WTC11 (cell line): ENCODE measurements at regions not wholly inside any gene's neighbourhood (a gene's known extent, or its start where the extent isn't known, plus 50 kb on each side); places are given as distances from the start of the nearest gene placed in this dataset.

ENCODE experiments used
- ATAC-seq: fragments of 200-7000 bp; cut with Tn5 transposase; 2 replicates; pipeline ENCODE4 v1.10.0; 2021; ENCODE audit warnings: mild to moderate bottlenecking, moderate library complexity
- CTCF ChIA-PET: fragments of 300-600 bp; sonication (Branson Sonifier 250); formaldehyde crosslinking; loops from one replicate; lab custom pipeline; 2021; ENCODE audit warnings: antibody characterized with exemption; lab: Charles Lee
- POLR2A ChIA-PET: fragments of 350-600 bp; sonication (Branson Sonifier 250); formaldehyde crosslinking; loops from one replicate; lab custom pipeline; 2021; ENCODE audit warnings: antibody characterized with exemption; lab: Charles Lee
- DNase-seq: peaks from one replicate; pipeline ENCODE4 v3.0.0; 2021; ENCODE audit warnings: low spot score
- H3K27ac Mint-ChIP-seq: 2 replicates; pipeline ENCODE4 v1.8.0; 2021; ENCODE audit warnings: mixed read lengths
- H3K27me3 Mint-ChIP-seq: 2 replicates; pipeline ENCODE4 v1.8.0; 2021; ENCODE audit warnings: low read depth, mild to moderate bottlenecking, moderate library complexity, mixed read lengths
- H3K36me3 Mint-ChIP-seq: 2 replicates; pipeline ENCODE4 v1.8.0; 2021; ENCODE audit warnings: mixed read lengths
- H3K4me1 Mint-ChIP-seq: 2 replicates; pipeline ENCODE4 v1.8.0; 2022; ENCODE audit warnings: mixed read lengths
- H3K4me3 Mint-ChIP-seq: 2 replicates; pipeline ENCODE4 v1.8.0; 2021; ENCODE audit warnings: mild to moderate bottlenecking, moderate library complexity, mixed read lengths
- H3K9me3 Mint-ChIP-seq: 2 replicates; pipeline ENCODE4 v1.8.0; 2021; ENCODE audit warnings: mixed read lengths
- CREM ChIP-seq: sonication (generic); formaldehyde crosslinking; IDR thresholded peaks from 2 replicates; pipeline ENCODE4 v1.8.1; 2022; ENCODE audit warnings: mild to moderate bottlenecking, missing genetic modification reagents, moderate library complexity
- ELF4 ChIP-seq: sonication (generic); formaldehyde crosslinking; IDR thresholded peaks from 2 replicates; pipeline ENCODE4 v1.8.1; 2022; ENCODE audit warnings: low read depth, mild to moderate bottlenecking, moderate library complexity, missing genetic modification reagents
- FOXP1 ChIP-seq: sonication (generic); formaldehyde crosslinking; IDR thresholded peaks from 2 replicates; pipeline ENCODE4 v1.8.0; 2022; ENCODE audit warnings: missing genetic modification reagents, mild to moderate bottlenecking, moderate library complexity, borderline replicate concordance
- GRHL2 ChIP-seq: fragments of 250-450 bp; sonication (Bioruptor Pico); IDR thresholded peaks from 2 replicates; pipeline ENCODE4 v1.8.0; 2022; ENCODE audit warnings: mild to moderate bottlenecking, moderate library complexity; ENCODE audit not compliant: insufficient replicate concordance, severe bottlenecking
- NFE2L1 ChIP-seq: sonication (generic); formaldehyde crosslinking; IDR thresholded peaks from 2 replicates; pipeline ENCODE4 v1.8.1; 2023; ENCODE audit warnings: missing genetic modification reagents
- NR3C1 ChIP-seq: sonication (generic); formaldehyde crosslinking; conservative IDR thresholded peaks from 2 replicates; pipeline ENCODE4 v1.8.1; 2023; ENCODE audit warnings: low read depth, mild to moderate bottlenecking, missing genetic modification reagents
- RORB ChIP-seq: fragments of 250-450 bp; sonication (Bioruptor Pico); IDR thresholded peaks from 2 replicates; pipeline ENCODE4 v1.9.0; 2021; ENCODE audit warnings: mild to moderate bottlenecking
- TEAD1 ChIP-seq: sonication (generic); formaldehyde crosslinking; IDR thresholded peaks from 2 replicates; pipeline ENCODE4 v1.8.0; 2022; ENCODE audit warnings: mild to moderate bottlenecking, missing genetic modification reagents
- ZNF121 ChIP-seq: sonication (generic); formaldehyde crosslinking; IDR thresholded peaks from 2 replicates; pipeline ENCODE4 v1.8.0; 2023; ENCODE audit warnings: missing genetic modification reagents
- ZNF138 ChIP-seq: sonication (generic); formaldehyde crosslinking; conservative IDR thresholded peaks from 2 replicates; pipeline ENCODE4 v1.8.1; 2022; ENCODE audit warnings: mild to moderate bottlenecking, moderate library complexity, missing genetic modification reagents
- TF ChIP-seq, protein P1 (sequence below): sonication (generic); formaldehyde crosslinking; IDR thresholded peaks from 2 replicates; pipeline ENCODE4 v1.8.0; 2022; ENCODE audit warnings: missing genetic modification reagents
- TF ChIP-seq, protein P2 (sequence below): sonication (generic); formaldehyde crosslinking; IDR thresholded peaks from 2 replicates; pipeline ENCODE4 v1.8.1; 2022; ENCODE audit warnings: missing genetic modification reagents, borderline replicate concordance
- TF ChIP-seq, protein P3 (sequence below): fragments of 250-450 bp; sonication (Bioruptor Pico); IDR thresholded peaks from 2 replicates; pipeline ENCODE4 v2.1.2; 2022; ENCODE audit warnings: mild to moderate bottlenecking, moderate library complexity
- TF ChIP-seq, protein P4 (sequence below): sonication (generic); formaldehyde crosslinking; IDR thresholded peaks from 2 replicates; pipeline ENCODE4 v1.8.1; 2023; ENCODE audit warnings: mild to moderate bottlenecking, missing genetic modification reagents, moderate library complexity
- TF ChIP-seq, protein P5 (sequence below): sonication (generic); formaldehyde crosslinking; IDR thresholded peaks from 2 replicates; pipeline ENCODE4 v1.8.1; 2023; ENCODE audit warnings: mild to moderate bottlenecking, missing genetic modification reagents, moderate library complexity
- TF ChIP-seq, protein P6 (sequence below): sonication (generic); formaldehyde crosslinking; IDR thresholded peaks from 2 replicates; pipeline ENCODE4 v1.8.1; 2022; ENCODE audit warnings: mild to moderate bottlenecking, moderate library complexity, missing genetic modification reagents

DNA sequence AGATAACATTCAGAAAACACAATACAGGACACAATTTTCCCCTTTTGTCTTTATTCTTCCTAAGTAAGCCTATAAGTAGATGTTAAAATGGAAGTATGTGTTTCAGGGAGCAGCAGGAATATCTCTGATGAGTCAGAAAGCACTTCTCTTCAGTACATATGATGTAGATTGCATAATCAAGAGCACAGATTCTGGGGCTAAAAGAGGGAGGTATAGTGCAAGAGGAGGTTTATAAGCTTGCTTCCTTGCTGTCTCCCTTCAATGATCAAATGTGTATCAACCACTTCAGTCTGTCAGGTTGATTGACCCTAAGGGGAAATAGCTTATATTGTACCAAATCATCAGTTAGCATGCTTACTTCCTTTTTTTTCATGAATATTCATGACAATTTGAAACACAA lies 822.8 kb downstream of the BRINP3 start (continued):
- TF ChIP-seq, protein P1, sequence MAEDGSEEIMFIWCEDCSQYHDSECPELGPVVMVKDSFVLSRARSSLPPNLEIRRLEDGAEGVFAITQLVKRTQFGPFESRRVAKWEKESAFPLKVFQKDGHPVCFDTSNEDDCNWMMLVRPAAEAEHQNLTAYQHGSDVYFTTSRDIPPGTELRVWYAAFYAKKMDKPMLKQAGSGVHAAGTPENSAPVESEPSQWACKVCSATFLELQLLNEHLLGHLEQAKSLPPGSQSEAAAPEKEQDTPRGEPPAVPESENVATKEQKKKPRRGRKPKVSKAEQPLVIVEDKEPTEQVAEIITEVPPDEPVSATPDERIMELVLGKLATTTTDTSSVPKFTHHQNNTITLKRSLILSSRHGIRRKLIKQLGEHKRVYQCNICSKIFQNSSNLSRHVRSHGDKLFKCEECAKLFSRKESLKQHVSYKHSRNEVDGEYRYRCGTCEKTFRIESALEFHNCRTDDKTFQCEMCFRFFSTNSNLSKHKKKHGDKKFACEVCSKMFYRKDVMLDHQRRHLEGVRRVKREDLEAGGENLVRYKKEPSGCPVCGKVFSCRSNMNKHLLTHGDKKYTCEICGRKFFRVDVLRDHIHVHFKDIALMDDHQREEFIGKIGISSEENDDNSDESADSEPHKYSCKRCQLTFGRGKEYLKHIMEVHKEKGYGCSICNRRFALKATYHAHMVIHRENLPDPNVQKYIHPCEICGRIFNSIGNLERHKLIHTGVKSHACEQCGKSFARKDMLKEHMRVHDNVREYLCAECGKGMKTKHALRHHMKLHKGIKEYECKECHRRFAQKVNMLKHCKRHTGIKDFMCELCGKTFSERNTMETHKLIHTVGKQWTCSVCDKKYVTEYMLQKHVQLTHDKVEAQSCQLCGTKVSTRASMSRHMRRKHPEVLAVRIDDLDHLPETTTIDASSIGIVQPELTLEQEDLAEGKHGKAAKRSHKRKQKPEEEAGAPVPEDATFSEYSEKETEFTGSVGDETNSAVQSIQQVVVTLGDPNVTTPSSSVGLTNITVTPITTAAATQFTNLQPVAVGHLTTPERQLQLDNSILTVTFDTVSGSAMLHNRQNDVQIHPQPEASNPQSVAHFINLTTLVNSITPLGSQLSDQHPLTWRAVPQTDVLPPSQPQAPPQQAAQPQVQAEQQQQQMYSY (CRISPR knock-in tag) = no peak
- TF ChIP-seq ZNF138 = no peak
- TF ChIP-seq TEAD1 (CRISPR knock-in tag) = no peak

DNA sequence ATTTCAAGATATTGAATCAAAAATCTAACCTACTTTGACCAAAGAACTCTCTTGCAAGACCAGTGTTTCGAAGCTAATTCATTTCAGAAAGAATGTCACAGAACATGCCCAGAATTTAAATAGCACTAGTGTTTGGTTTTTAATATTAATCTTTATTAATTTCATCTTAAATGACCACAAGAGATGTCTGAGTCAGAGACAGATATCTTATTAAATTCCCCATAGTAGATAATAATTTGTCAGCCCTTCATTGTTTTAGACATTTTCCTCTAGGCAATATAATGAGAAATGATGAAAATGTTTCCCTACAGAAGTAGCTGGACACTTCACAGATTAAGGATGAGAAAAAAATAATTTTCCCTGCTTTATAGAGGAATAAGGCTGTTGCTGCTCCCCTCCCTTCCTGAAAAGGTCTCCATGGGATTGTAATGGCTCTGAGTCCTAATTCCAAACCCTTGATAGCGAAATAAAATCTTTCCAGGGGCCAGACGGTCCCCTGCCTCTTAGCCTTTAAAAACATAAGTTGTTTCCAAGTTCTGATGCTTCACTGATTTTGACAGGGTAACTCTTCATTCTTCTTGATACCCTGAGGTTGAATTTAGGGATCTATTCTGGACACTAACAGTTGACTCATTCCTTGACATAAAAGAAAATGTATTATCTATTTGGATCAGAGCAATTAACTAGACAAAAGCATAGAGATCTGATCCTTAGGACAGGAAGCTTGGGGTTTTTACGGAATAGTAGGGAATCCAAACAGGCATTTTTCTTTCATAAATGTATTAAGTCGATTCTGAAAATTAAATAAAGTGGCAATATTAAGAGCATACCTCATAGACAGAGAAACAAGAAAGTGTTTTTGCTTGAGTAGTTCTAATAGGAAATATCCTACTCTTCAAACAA lies 820.8 kb downstream of the BRINP3 start:
- DNase-seq (no peak), ATAC-seq (no peak)
- H3K4me1 Mint-ChIP-seq = no peaks in the 10 kb centered on the region
- no peak overlapping the region for H3K27ac Mint-ChIP-seq
- H3K4me3 Mint-ChIP-seq = no peak overlapping the region
- H3K9me3 Mint-ChIP-seq = no peaks in the 10 kb centered on the region
- TF ChIP-seq, protein P2, sequence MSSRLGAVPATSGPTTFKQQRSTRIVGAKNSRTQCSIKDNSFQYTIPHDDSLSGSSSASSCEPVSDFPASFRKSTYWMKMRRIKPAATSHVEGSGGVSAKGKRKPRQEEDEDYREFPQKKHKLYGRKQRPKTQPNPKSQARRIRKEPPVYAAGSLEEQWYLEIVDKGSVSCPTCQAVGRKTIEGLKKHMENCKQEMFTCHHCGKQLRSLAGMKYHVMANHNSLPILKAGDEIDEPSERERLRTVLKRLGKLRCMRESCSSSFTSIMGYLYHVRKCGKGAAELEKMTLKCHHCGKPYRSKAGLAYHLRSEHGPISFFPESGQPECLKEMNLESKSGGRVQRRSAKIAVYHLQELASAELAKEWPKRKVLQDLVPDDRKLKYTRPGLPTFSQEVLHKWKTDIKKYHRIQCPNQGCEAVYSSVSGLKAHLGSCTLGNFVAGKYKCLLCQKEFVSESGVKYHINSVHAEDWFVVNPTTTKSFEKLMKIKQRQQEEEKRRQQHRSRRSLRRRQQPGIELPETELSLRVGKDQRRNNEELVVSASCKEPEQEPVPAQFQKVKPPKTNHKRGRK = no peak
- TF ChIP-seq NFE2L1 (CRISPR knock-in tag) = no peak
- no peak for TF ChIP-seq FOXP1 (CRISPR knock-in tag)
- TF ChIP-seq, protein P3, sequence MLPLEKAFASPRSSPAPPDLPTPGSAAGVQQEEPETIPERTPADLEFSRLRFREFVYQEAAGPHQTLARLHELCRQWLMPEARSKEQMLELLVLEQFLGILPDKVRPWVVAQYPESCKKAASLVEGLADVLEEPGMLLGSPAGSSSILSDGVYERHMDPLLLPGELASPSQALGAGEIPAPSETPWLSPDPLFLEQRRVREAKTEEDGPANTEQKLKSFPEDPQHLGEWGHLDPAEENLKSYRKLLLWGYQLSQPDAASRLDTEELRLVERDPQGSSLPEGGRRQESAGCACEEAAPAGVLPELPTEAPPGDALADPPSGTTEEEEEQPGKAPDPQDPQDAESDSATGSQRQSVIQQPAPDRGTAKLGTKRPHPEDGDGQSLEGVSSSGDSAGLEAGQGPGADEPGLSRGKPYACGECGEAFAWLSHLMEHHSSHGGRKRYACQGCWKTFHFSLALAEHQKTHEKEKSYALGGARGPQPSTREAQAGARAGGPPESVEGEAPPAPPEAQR (CRISPR knock-in tag) = no peak
- TF ChIP-seq, protein P4, sequence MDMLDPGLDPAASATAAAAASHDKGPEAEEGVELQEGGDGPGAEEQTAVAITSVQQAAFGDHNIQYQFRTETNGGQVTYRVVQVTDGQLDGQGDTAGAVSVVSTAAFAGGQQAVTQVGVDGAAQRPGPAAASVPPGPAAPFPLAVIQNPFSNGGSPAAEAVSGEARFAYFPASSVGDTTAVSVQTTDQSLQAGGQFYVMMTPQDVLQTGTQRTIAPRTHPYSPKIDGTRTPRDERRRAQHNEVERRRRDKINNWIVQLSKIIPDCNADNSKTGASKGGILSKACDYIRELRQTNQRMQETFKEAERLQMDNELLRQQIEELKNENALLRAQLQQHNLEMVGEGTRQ = no peak
- TF ChIP-seq, protein P5, sequence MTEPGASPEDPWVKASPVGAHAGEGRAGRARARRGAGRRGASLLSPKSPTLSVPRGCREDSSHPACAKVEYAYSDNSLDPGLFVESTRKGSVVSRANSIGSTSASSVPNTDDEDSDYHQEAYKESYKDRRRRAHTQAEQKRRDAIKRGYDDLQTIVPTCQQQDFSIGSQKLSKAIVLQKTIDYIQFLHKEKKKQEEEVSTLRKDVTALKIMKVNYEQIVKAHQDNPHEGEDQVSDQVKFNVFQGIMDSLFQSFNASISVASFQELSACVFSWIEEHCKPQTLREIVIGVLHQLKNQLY = no peak
- TF ChIP-seq GRHL2 = no peak
- H3K36me3 Mint-ChIP-seq = no peaks in the 10 kb centered on the region
- POLR2A ChIA-PET = no interaction called here
- CTCF ChIA-PET = no interaction called here
- no peaks in the 10 kb centered on the region for H3K27me3 Mint-ChIP-seq

DNA sequence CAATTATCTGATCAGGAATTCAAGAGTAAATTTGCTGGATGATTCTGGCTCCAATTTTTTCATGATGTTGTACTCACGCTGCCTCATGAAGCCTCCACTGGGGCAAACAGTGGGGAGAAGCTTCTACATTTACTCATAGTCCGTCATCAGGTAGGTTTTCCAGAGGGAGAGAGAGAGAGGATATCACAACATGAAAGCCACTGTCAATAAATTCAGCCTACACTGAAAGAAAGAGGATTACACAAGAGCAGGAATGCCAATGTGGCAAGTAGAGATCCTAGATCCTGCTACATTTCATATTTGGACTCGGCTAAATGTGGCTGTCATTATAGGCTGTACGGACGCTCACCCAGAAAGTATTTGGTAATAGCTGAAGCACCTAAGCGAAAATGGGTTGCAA lies 819.9 kb downstream of the BRINP3 start:
- ChIA-PET CTCF (no interaction called here), POLR2A (no interaction called here)
- H3K36me3 Mint-ChIP-seq = no peaks in the 10 kb centered on the region
- H3K27ac Mint-ChIP-seq = no peak overlapping the region
- H3K4me3 Mint-ChIP-seq = no peak overlapping the region
- H3K27me3 Mint-ChIP-seq = no peaks in the 10 kb centered on the region
- ATAC-seq (no peak), DNase-seq (no peak)
- no peaks in the 10 kb centered on the region for H3K9me3 Mint-ChIP-seq
- no peaks in the 10 kb centered on the region for H3K4me1 Mint-ChIP-seq
- TF ChIP-seq, protein P6, sequence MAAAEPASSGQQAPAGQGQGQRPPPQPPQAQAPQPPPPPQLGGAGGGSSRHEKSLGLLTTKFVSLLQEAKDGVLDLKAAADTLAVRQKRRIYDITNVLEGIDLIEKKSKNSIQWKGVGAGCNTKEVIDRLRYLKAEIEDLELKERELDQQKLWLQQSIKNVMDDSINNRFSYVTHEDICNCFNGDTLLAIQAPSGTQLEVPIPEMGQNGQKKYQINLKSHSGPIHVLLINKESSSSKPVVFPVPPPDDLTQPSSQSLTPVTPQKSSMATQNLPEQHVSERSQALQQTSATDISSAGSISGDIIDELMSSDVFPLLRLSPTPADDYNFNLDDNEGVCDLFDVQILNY (CRISPR knock-in tag) = no peak
- TF ChIP-seq CREM (CRISPR knock-in tag) (no peak), ELF4 (CRISPR knock-in tag) (no peak), RORB (no peak), NR3C1 (CRISPR knock-in tag) (no peak), GRHL2 (no peak), ZNF121 (no peak)
- TF ChIP-seq, protein P1 (CRISPR knock-in tag) = no peak
